ENCODE measurements at regions not wholly inside any gene's neighbourhood (a gene's known extent, or its start where the extent isn't known, plus 50 kb on each side); places are given as distances from the start of the nearest gene placed in this dataset.

DNA sequence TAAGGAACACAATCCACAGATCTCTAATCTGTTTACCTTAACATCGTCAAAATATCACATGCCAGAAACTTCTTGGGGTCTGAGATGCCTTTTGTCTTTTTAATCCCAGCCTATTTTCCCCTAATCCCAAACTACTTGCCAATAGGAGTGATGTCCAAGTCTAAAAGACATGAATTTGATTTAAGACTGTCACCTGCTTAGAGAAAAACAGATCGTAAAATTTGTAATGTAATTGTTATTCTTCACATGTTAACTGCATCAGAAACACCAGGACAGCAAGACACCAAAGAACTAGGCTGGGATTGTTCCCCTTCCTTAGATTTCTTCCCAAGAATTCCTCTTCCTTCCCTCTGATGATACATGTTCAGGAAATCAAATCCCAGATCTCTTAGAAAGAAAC is 198.1 kb upstream of the ARHGAP20 start:
- peaks cover 5 to 24% (median 14%) of the 10 kb centered on the region in 6 donors for H3K4me1 ChIP-seq
- WGBS, 5 donors: 83 to 96% (median 85%) methylated on average over 2 of the region's 2 CpGs
- intact Hi-C loops (cut with DNase I; ENCODE audit: low total_unique reads): no loop called here
- H3K4me3 ChIP-seq: no peak overlapping the region
- no peak overlapping the region for H3K27ac ChIP-seq
- H3K27me3 ChIP-seq (replicated peaks in 1 of 7): no peaks in the 10 kb centered on the region
- H3K36me3 ChIP-seq: no peaks in the 10 kb centered on the region
- DNase-seq: no peak
- TF ChIP-seq POLR2A (IDR thresholded peaks at IDR 0.05) (no peak), POLR2AphosphoS5 (IDR thresholded peaks at IDR 0.05) (no peak), CTCF (IDR thresholded peaks at IDR 0.05 in 8 of 11, conservative IDR thresholded peaks at IDR 0.05 in 3 of 11) (no peak)
- no peaks in the 10 kb centered on the region for H3K9me3 ChIP-seq

GRCh38 chr11:110909336-110909735 is 197.1 kb upstream of the ARHGAP20 start:
- Histone ChIP-seq H3K36me3 (no peaks in the 10 kb centered on the region), H3K4me3 (no peak overlapping the region), H3K27ac (no peak overlapping the region), H3K27me3 (replicated peaks in 1 of 7) (no peaks in the 10 kb centered on the region), H3K4me1 (peaks cover 5 to 24% (median 14%) of the 10 kb centered on the region in 6 donors), H3K9me3 (no peaks in the 10 kb centered on the region)
- no peak for DNase-seq
- intact Hi-C loops (cut with DNase I; ENCODE audit: low total_unique reads): no loop called here
- WGBS, 5 donors: 47 to 60% (median 59%) methylated on average over 8 of the region's 8 CpGs
- TF ChIP-seq CTCF (IDR thresholded peaks at IDR 0.05 in 8 of 11, conservative IDR thresholded peaks at IDR 0.05 in 3 of 11) (no peak), POLR2AphosphoS5 (IDR thresholded peaks at IDR 0.05) (no peak), POLR2A (IDR thresholded peaks at IDR 0.05) (no peak)

DNA sequence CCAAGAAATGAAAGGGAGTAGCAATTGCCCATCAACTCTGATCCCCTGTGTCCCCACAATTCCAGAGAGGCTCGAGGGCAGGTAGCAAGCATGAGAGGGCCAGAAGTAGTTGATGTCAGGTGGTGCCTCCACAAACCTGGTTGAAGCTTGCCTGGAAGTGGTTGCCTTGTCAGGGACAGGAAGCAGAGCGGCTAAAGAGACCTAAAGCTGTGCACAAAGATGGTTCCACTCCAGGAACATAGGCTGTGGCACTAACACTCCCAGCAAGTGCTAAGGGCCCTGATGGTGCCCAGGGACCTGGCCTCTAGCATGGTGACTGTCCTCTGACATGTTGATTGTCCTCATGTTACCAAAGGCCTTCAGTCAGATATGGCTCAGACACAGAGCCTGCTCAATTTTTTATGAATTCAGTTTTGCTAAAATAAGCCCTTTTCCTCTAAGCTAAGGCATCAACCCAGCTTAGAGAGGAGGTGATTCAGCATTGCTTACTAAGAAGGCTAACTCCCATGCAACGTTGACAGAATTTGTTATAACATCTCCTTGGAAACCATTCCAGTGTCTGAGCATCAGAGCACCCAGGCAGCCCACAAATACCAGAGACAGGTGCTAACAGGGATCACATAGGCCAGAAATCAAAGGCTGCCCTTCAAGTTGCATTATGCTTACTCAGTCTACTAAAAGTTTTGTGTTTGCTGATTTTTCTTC is 196.3 kb upstream of the ARHGAP20 start:
- TF ChIP-seq CTCF (IDR thresholded peaks at IDR 0.05 in 8 of 11, conservative IDR thresholded peaks at IDR 0.05 in 3 of 11): no peak
- no peak for TF ChIP-seq POLR2A (IDR thresholded peaks at IDR 0.05)
- TF ChIP-seq POLR2AphosphoS5 (IDR thresholded peaks at IDR 0.05): no peak
- H3K27me3 ChIP-seq (replicated peaks in 1 of 7): no peaks in the 10 kb centered on the region
- 45 to 57% (median 47%) methylated on average over 3 of the region's 3 CpGs for WGBS, 5 donors
- no peak for DNase-seq
- no peaks in the 10 kb centered on the region for H3K9me3 ChIP-seq
- H3K36me3 ChIP-seq: no peaks in the 10 kb centered on the region
- peak overlapping the region in 1 of 8 donors; percentile 4 for H3K27ac ChIP-seq
- no peak overlapping the region for H3K4me3 ChIP-seq
- H3K4me1 ChIP-seq: peaks cover 5 to 24% (median 14%) of the 10 kb centered on the region in 6 donors
- intact Hi-C loops (cut with DNase I; ENCODE audit: low total_unique reads): no loop called here

GRCh38 chr11:110907629-110908028 is 195.4 kb upstream of the ARHGAP20 start:
- no peak for DNase-seq
- no peaks in the 10 kb centered on the region for H3K9me3 ChIP-seq
- no peaks in the 10 kb centered on the region for H3K36me3 ChIP-seq
- no peaks in the 10 kb centered on the region for H3K27me3 ChIP-seq (replicated peaks in 1 of 7)
- TF ChIP-seq CTCF (IDR thresholded peaks at IDR 0.05 in 8 of 11, conservative IDR thresholded peaks at IDR 0.05 in 3 of 11): no peak
- no peak for TF ChIP-seq POLR2A (IDR thresholded peaks at IDR 0.05)
- H3K27ac ChIP-seq: peak overlapping the region in 1 of 8 donors; percentile 4
- H3K4me3 ChIP-seq: no peak overlapping the region
- peaks cover 5 to 24% (median 14%) of the 10 kb centered on the region in 6 donors for H3K4me1 ChIP-seq
- 12 to 24% (median 19%) methylated on average over 1 of the region's 1 CpG for WGBS, 5 donors
- intact Hi-C loops (cut with DNase I; ENCODE audit: low total_unique reads): no loop called here

Measured in spleen (tissue), 11 donors.